Kidney epithelial cell (primary cell): ENCODE measurements at regions not wholly inside any gene's neighbourhood (a gene's known extent, or its start where the extent isn't known, plus 50 kb on each side); places are given as distances from the start of the nearest gene placed in this dataset.

Source experiments
- DNase-seq: peaks from one replicate; pipeline ENCODE4 v3.0.0-alpha.2; 2010; ENCODE audit warnings: low read depth
- H3K27me3 ChIP-seq: 2 replicates; pipeline ENCODE4 v1.6.0; 2011; ENCODE audit warnings: low read length; ENCODE audit not compliant: control insufficient read depth, insufficient read depth
- H3K36me3 ChIP-seq: 2 replicates; pipeline ENCODE4 v1.5.1; 2011; ENCODE audit warnings: low read length; ENCODE audit not compliant: control insufficient read depth, insufficient read depth
- H3K4me3 ChIP-seq: 2 replicates; pipeline ENCODE4 v1.5.1; 2011; ENCODE audit warnings: low read depth, mild to moderate bottlenecking, control low read depth, low read length
- CTCF ChIP-seq: IDR thresholded peaks from 2 replicates; pipeline ENCODE4 v1.5.1; 2011; ENCODE audit warnings: mild to moderate bottlenecking, moderate library complexity, low read length, control low read depth, inconsistent platforms; ENCODE audit not compliant: insufficient read depth, poor library complexity, severe bottlenecking

- Histone ChIP-seq H3K27me3 (no peaks in the 10 kb centered on the region), H3K4me3 (no peak overlapping the region), H3K36me3 (no peaks in the 10 kb centered on the region)
- no peak for TF ChIP-seq CTCF
- DNase-seq, result no peak
These were observed 63.8 kb upstream of the ANKH start for GRCh38 chr5:14935341-14935740.

GRCh38 chr5:14932902-14933469 is 61.4 kb upstream of the ANKH start:
- no peak for DNase-seq

GRCh38 chr5:14930486-14930885 is 58.9 kb upstream of the ANKH start:
- no peaks in the 10 kb centered on the region for H3K36me3 ChIP-seq
- no peak for TF ChIP-seq CTCF
- H3K27me3 ChIP-seq, result no peaks in the 10 kb centered on the region
- DNase-seq, result no peak
- H3K4me3 ChIP-seq, result no peak overlapping the region

More at GRCh38 chr5:14932902-14933469, 61.4 kb upstream of the ANKH start:
- H3K27me3 ChIP-seq, result no peaks in the 10 kb centered on the region
- H3K36me3 ChIP-seq, result no peaks in the 10 kb centered on the region
- no peak overlapping the region for H3K4me3 ChIP-seq
- no peak for TF ChIP-seq CTCF

GRCh38 chr5:14929293-14930065 is 57.9 kb upstream of the ANKH start:
- no peak for DNase-seq
- no peak overlapping the region for H3K4me3 ChIP-seq
- TF ChIP-seq CTCF, result no peak
- no peaks in the 10 kb centered on the region for H3K36me3 ChIP-seq
- H3K27me3 ChIP-seq, result no peaks in the 10 kb centered on the region

GRCh38 chr5:14928661-14929060 is 57.1 kb upstream of the ANKH start:
- TF ChIP-seq CTCF, result no peak
- no peak for DNase-seq
- no peaks in the 10 kb centered on the region for H3K27me3 ChIP-seq
- H3K36me3 ChIP-seq, result no peaks in the 10 kb centered on the region
- no peak overlapping the region for H3K4me3 ChIP-seq
